H1 (cell line): ENCODE measurements at regions not wholly inside any gene's neighbourhood (a gene's known extent, or its start where the extent isn't known, plus 50 kb on each side); places are given as distances from the start of the nearest gene placed in this dataset.

Source experiments
- BACH1 ChIP-seq: IDR thresholded peaks from 2 replicates; pipeline ENCODE4 v1.6.1; 2012; ENCODE audit warnings: low read length, improper control_type of control experiment
- NANOG ChIP-seq: IDR thresholded peaks from 2 replicates; pipeline ENCODE4 v1.6.1; 2011; ENCODE audit warnings: low read length, low read depth, mild to moderate bottlenecking, inconsistent platforms; ENCODE audit not compliant: insufficient read depth, poor library complexity, severe bottlenecking
- SIN3A ChIP-seq, 2 experiments: IDR thresholded peaks in 1 of 2; conservative IDR thresholded peaks in 1 of 2; 2 replicates each; pipeline ENCODE4 v1.6.1; 2011 to 2012; ENCODE audit warnings: low read length in 2 of 2, improper control_type of control experiment in 1 of 2, low read depth in 1 of 2, mild to moderate bottlenecking in 1 of 2

GRCh38 chr14:36054353-36055051 is 122.0 kb downstream of the PTCSC3 start (continued):
- no peak for TF ChIP-seq NANOG
- TF ChIP-seq SIN3A (conservative IDR thresholded peaks at IDR 0.05 in 1 of 2, IDR thresholded peaks at IDR 0.05 in 1 of 2; ENCODE audit: low read depth in 1 of 2, low read length in 2 of 2) = no peak
- TF ChIP-seq BACH1 = no peak
